Neural progenitor cell (in vitro differentiated cells): ENCODE measurements at regions not wholly inside any gene's neighbourhood (a gene's known extent, or its start where the extent isn't known, plus 50 kb on each side); places are given as distances from the start of the nearest gene placed in this dataset.

Experiments used
- CTCF ChIP-seq: fragments of 200-600 bp; sonication (generic); IDR thresholded peaks from 2 replicates; pipeline ENCODE4 v1.5.1; 2017; ENCODE audit warnings: antibody characterized with exemption, mild to moderate bottlenecking
- EZH2 ChIP-seq: fragments of 200-600 bp; sonication (generic); IDR thresholded peaks from 2 replicates; pipeline ENCODE4 v1.6.1; 2017; ENCODE audit warnings: antibody characterized with exemption, mild to moderate bottlenecking, moderate library complexity
- EZH2phosphoT487 ChIP-seq: fragments of 200-600 bp; sonication (generic); IDR thresholded peaks from 2 replicates; pipeline ENCODE4 v1.6.1; 2017; ENCODE audit warnings: antibody characterized with exemption

- TF ChIP-seq CTCF (no peak), EZH2 (no peak), EZH2phosphoT487 (no peak)
These were observed 214.6 kb downstream of the RBM19 start for GRCh38 chr12:113751513-113751912.
